Daoy (cell line): ENCODE measurements at regions not wholly inside any gene's neighbourhood (a gene's known extent, or its start where the extent isn't known, plus 50 kb on each side); places are given as distances from the start of the nearest gene placed in this dataset.
"Not testable (repeated sequence)": the region's sequence is repeated elsewhere in the genome, so short reads cannot be mapped to it uniquely, and the experiment has no call there.

Source experiments
- DNase-seq: peaks from one replicate; pipeline ENCODE4 v3.0.0-alpha.2; 2015; ENCODE audit warnings: low read depth

DNA sequence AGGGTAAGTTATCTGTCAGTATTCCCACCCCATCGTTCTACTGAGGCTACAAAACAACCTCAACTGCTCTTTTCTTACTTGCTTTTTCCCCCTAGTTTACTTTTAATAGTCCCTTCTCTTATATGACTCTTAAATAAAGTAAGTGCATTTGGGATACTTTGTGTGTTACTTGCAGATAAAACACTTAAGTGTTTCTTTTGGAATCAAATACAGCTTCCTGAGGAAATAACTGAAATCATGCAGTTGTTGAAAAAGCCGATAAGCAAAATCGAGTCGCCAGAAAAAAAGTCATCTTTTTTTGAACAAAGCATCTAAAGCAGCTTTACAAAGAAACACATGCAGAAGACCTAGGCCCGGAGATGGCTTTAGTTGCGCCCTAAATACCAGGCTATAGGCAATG lies 53.5 kb upstream of the EPB41L4A start:
- no peak for DNase-seq

GRCh38 chr5:112473989-112474388 lies 54.9 kb upstream of the EPB41L4A start:
- no peak for DNase-seq

DNA sequence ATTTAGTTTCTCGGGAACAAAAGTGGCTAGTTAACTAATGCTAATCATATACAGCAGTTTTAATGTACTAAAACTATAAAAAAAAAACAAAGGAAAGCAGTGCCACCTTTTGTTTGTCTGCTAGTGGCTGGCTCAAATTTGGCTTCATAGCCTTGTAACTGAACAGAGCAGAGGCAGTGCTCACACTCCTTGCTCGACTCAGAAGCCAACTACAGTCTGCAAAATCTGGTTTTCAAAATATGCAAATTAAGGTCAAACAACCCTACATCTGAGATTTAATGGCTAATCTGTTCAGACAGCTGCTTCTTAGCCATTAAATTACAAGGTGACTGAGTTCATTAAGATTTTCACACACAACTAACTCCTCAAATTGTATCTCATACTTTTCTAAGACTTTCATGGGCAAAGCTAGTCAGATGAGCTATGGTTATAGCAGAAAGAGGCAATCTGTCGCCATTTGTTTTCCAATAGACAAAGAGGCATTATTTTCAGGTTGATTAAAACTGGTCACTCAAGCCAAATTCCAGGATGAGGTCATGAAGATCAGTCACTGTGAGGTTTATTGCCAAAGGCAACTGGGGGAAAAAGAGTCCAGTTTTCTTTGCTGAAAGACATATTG lies 56.8 kb upstream of the EPB41L4A start:
- peak; percentile 28 for DNase-seq

GRCh38 chr5:112479418-112479817 lies 60.3 kb upstream of the EPB41L4A start:
- no peak for DNase-seq

- no peak for DNase-seq
Measured at GRCh38 chr5:112480501-112480900, 61.4 kb upstream of the EPB41L4A start.

DNA sequence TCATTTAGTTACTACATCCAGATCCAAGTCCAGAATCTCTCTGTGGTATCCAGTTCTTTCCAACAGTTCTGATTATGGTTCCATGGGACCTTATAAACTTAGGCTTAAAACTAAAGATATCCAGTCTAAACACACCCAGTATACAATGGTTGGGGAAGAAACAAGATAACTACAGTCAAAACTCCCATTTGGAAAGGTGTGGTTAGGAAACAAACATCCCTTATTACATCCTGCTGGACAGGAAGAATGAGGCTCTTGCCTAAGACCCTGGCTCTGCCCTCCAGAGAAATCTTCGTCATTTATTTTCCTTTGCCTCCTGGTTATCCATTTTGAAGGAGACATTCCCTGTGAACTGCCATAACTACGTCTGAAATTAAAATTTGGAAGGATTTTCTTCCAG lies 64.6 kb upstream of the EPB41L4A start:
- no peak for DNase-seq

DNA sequence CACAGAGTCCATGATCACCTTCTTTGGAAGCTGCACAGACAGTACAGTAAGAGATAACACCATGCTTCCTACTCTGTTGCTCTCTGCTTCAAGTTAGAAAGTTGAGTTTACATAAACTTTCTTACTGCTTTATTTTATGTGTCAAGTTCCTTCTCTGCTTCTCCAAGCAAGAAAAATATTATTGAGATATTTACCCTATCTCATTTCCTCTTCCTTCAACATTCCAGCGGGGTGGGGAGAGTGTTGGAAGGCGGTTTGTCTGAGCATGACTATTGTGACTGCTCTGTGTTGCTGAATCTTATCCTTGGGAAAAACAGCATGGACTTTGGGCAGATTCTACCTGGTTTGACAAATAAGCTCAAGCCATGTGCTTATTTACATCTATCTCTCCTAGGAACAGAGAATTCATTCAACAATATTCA lies 66.9 kb upstream of the EPB41L4A start:
- DNase-seq = no peak

GRCh38 chr5:112491257-112491656 lies 72.2 kb upstream of the EPB41L4A start:
- peak; percentile 15 for DNase-seq

DNA sequence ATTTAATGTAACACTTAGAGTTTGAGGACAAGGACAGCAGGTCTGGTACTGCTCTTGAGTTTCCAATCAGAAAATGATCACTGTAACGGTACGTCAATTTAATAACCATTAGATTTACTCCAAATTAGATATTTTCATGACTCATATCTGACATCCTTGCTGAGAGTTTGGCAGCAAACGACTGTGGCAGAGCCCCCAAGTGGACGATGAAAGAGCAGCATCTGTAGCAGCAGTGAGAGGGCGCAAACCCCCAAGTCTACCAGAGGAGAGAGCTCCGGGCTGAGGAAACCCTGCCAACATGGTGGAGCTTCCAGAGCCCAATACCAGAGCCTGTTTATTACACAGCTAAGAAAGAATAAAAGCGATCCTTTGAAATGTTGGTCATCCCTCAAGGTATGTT lies 73.2 kb upstream of the EPB41L4A start:
- peak; percentile 76 for DNase-seq

DNA sequence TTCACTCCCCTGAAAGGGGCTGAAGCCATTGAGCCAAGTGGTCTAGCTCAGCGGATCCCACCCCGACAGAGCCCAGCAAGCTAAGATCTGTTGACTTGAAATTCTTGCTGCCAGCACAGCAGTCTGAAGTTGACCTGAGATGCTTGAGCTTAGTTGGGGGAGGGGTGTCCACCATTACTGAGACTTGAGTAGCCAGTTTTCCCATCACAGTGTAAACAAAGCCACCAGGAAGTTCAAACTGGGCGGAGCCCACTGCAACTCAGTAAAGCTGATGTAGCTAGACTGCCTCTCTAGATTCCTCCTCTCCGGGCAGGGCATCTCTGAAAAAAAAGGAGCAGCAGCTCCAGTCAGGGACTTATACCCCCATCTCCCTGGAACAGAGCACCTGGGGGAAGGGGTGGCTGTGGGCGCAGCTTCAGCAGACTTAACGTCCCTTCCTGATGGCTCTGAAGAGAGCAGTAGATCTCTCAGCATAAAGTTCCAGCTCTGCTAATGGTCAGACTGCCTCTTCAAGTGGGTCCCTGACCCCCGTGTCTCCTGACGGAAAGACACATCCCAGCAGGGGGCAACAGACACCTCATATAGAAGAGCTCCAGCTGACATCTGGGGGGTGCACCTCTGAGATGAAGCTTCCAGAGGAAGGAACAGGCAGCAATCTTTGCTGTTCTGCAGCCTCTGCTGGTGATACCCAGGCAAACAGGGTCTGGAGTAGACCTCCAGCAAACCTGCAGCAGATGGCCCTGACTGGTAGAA lies 84.8 kb upstream of the EPB41L4A start:
- not testable (repeated sequence) for DNase-seq

GRCh38 chr5:112509097-112509496 lies 90.0 kb upstream of the EPB41L4A start:
- DNase-seq = not testable (repeated sequence)

- DNase-seq = no peak
Measured at GRCh38 chr5:112511920-112512319, 92.8 kb upstream of the EPB41L4A start.

DNA sequence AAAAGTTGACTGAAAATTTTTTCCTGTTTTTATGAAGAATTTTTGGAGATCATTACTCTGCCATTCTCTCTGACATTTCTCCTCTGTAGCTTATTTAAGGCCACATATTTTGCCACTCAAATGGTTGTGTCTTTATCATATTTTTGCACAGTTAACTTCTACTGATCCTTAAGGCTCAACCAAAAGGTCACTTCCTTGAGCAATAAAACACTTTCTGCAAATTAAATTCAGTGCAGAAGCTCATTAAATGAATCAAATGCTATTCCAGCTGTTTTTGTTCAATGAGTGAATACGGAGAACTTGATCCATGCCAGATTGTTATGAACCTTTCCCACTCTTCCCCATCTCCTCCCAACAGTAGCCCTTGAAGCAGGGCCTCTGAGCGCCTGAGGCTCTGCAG lies 93.8 kb upstream of the EPB41L4A start:
- DNase-seq = no peak

DNA sequence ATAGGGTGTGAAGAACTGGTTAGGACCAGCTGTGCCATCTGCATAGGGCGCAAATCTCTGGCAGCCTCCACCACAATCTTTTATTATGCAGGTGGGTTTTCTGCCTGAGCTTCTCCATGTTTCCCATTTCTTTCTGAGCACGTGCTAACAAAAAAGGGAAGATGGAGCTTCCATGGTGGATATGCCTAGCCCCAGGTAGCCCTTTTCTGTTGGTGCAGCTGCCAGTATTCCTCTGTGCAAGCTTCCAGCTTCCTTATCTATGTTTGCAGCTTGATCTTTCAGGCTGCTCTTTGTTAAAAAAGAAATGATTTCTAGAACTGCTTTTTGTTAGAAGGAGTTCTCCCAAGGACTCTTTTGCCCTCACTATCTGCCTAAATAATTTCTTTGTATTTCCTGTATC lies 95.0 kb upstream of the EPB41L4A start:
- DNase-seq = no peak

GRCh38 chr5:112520474-112520873 lies 101.4 kb upstream of the EPB41L4A start:
- DNase-seq = not testable (repeated sequence)

- DNase-seq = not testable (repeated sequence)
Measured at GRCh38 chr5:112522891-112523673, 104.0 kb upstream of the EPB41L4A start.

GRCh38 chr5:112523674-112524263 lies 104.7 kb upstream of the EPB41L4A start:
- not testable (repeated sequence) for DNase-seq

DNA sequence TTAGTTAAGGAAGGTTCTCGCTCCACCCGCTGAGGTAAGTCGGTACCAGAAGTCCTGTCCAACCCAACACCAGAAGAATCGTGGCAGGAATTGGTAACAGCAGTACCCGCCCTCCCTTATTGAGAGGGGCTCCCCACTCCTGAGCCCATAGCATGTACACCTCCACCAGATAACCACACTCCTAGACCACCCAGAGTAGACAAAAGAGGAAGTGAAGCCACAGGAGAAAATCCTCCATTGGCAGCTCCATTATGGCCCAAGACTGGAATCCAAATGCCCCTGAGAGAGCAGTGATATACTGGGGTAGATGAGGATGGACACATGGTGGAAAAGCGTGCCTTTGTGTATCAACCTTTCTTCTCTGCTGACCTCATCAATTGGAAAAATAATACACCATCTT lies 106.1 kb upstream of the EPB41L4A start:
- DNase-seq = no peak

- DNase-seq = no peak
Measured at GRCh38 chr5:112528928-112529327, 109.9 kb upstream of the EPB41L4A start.

- no peak for DNase-seq
Measured at GRCh38 chr5:112529525-112529924, 110.4 kb upstream of the EPB41L4A start.

- no peak for DNase-seq
Measured at GRCh38 chr5:112532654-112533360, 113.7 kb upstream of the EPB41L4A start.

DNA sequence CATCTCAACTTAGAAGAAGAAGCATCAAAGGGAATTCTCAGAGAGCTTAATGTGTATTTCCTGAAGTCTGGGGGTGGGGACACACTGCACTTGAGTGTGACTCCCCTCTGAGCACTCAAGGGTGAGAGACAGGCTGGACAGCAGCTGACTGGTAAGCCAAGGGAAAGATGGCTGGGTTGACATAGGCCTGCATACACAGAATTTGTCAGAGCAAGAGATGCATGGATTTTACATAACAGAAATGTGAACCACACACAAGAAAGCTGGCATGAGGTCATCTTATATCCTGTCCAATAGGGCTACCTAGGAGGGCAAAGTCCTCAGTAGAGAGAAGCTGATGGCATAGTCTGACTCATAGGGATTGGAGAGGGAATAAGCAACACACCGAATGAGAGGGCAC lies 114.3 kb upstream of the EPB41L4A start:
- peak; percentile 23 for DNase-seq
